Stimulated activated CD4-positive, alpha-beta T cell treated with anti-CD3 and anti-CD28 coated beads, Interleukin-12 subunit alpha, Interleukin-12 subunit beta, amount 100 ng/mL, for 4 hours (primary cell): ENCODE measurements at regions not wholly inside any gene's neighbourhood (a gene's known extent, or its start where the extent isn't known, plus 50 kb on each side); places are given as distances from the start of the nearest gene placed in this dataset.
"Not testable (repeated sequence)": the region's sequence is repeated elsewhere in the genome, so short reads cannot be mapped to it uniquely, and the experiment has no call there.

Source experiments
- DNase-seq: peaks from one replicate; pipeline ENCODE4 v3.0.0-alpha.2; 2020

GRCh38 chrX:13474164-13474516 is 95.3 kb upstream of the EGFL6 start:
- no peak for DNase-seq

GRCh38 chrX:13473442-13474163 is 95.8 kb upstream of the EGFL6 start:
- DNase-seq, result no peak

- no peak for DNase-seq
Measured at GRCh38 chrX:13472975-13473374, 96.4 kb upstream of the EGFL6 start.

- no peak for DNase-seq
Measured at GRCh38 chrX:13471269-13471668, 98.1 kb upstream of the EGFL6 start.

GRCh38 chrX:13470685-13470977 is 98.8 kb upstream of the EGFL6 start:
- no peak for DNase-seq

GRCh38 chrX:13469963-13470684 is 99.3 kb upstream of the EGFL6 start:
- no peak for DNase-seq

GRCh38 chrX:13468096-13468495 is 101.3 kb upstream of the EGFL6 start:
- no peak for DNase-seq

- DNase-seq, result no peak
Measured at GRCh38 chrX:13467243-13467642, 102.2 kb upstream of the EGFL6 start.

- no peak for DNase-seq
Measured at GRCh38 chrX:13464599-13465275, 104.7 kb upstream of the EGFL6 start.

GRCh38 chrX:13463608-13464007 is 105.8 kb upstream of the EGFL6 start:
- DNase-seq, result no peak

- DNase-seq, result no peak
Measured at GRCh38 chrX:13452283-13452682, 117.1 kb upstream of the EGFL6 start.

- DNase-seq, result no peak
Measured at GRCh38 chrX:13449441-13449840, 120.0 kb upstream of the EGFL6 start.

- DNase-seq, result no peak
Measured at GRCh38 chrX:13448941-13449340, 120.5 kb upstream of the EGFL6 start.

- not testable (repeated sequence) for DNase-seq
Measured at GRCh38 chrX:13441608-13442007, 121.8 kb upstream of the ATXN3L start.

- DNase-seq, result no peak
Measured at GRCh38 chrX:13440176-13440575, 120.3 kb upstream of the ATXN3L start.

GRCh38 chrX:13433298-13433605 is 113.4 kb upstream of the ATXN3L start:
- no peak for DNase-seq

GRCh38 chrX:13432414-13433297 is 112.8 kb upstream of the ATXN3L start:
- no peak for DNase-seq

- DNase-seq, result no peak
Measured at GRCh38 chrX:13430136-13430827, 110.4 kb upstream of the ATXN3L start.

- DNase-seq, result no peak
Measured at GRCh38 chrX:13428053-13428786, 108.4 kb upstream of the ATXN3L start.

GRCh38 chrX:13427441-13428052 is 107.7 kb upstream of the ATXN3L start:
- no peak for DNase-seq

GRCh38 chrX:13420545-13421183 is 100.8 kb upstream of the ATXN3L start:
- DNase-seq, result no peak
